ENCODE measurements at regions not wholly inside any gene's neighbourhood (a gene's known extent, or its start where the extent isn't known, plus 50 kb on each side); places are given as distances from the start of the nearest gene placed in this dataset.

DNA sequence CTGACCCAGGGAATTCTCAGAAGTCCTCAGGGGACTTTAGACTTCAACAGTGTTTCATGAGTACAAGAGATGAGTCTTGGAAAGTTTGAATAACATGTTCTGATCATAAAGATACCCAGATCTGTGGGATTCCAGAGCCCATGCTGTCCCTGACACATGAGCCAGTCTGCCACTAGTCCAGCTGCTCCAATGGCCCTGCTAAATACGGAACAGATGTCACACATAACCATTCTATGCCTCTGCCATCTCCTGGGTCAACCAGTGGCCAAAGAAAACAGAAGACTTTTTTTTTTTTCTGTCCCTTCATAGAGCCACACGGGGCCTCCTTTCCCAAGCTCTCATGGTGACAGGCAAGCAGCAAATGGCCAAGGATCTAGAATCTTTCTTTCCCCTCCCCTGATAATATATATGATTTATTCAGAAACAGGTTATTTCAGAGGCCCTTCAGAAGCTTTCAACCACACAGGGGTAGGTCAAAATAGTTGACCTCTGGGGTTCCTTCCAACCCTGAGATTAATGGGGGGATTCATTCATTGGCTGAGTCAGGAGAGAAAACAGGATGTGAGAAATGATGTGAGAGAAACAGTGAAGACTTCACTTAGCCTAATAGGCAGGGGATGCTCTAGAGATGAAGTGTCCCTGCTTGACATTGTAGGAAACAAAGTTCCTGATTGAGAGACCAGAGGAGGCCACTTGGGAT is 367.7 kb downstream of the CDK5RAP2 start:
- no peak for DNase-seq (ENCODE audit: low read depth)

DNA sequence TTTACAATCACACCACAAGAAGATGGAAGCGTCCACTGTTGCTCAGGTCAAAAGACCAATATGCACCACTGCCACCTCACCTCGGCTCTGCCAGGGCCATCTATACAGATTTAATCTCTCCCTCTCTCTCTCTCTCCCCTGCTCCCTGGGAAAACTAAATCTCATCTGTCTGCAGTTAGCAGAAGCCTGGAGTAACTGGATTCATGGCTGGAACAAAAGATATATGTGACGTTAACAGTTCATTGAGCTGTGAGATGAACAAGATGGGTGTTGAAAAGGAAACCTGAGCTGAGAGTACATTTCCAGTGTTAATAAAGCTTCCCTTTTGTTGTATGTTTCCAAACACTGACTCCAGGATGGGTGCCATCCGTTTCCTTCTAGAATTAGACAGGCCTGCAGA is 369.7 kb downstream of the CDK5RAP2 start:
- DNase-seq (ENCODE audit: low read depth), result no peak

DNA sequence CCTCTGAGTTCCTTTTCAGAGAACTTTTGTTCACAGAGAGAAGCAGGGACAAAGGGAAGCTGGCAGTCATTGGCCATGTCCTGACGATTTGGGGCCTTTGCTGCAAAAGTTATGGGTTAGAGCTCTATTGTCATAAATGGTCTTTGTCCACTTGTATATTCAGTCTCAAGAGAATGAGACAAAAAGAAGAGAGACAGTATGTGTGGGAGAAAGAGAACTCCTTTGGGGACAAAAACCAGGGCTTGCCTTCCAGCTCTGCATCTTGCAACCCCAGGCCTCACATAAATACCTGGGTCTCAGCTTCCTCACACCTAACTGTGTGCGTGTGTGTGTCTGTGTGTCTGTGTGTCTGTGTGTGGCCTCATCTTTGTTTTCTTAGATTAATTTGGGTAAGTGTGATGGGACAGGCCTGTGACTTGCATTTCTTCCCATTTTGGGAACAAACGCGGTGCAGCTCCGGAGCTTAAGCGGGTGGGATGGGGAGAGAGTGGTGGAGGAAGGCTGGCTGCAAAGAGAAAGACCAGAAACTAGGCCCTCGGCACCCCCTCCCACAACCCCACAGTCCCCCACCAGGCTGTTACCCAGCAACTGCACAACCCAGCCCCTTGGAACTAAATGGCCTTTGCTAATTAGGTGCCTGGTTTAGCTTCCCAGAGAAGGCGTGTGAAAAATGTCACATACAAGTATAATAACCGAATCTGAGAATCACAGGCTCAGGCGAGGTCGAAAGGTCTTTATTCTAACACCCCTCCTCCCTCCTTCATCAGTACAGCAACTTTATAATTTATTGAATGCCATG is 376.9 kb downstream of the CDK5RAP2 start:
- DNase-seq (ENCODE audit: low read depth), result no peak

DNA sequence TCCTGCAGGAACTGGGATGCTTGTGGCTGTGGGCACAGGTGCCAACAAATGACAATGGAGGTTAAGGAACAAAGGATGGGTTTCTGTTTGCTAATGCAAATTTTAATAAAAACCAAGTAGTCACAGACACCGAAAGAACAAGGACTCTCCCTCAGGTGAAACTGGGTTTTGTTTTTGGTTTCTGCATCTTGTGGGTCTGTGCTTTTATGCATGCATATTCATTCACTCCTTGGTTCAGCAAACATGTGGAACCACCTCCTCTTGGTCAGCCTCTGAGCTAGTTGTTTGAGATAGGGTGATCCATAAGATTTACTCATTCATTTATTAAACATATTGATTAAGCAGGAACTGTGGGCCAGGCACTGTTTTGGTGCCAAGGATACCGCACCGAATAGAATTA is 381.9 kb downstream of the CDK5RAP2 start:
- no peak for DNase-seq (ENCODE audit: low read depth)

DNA sequence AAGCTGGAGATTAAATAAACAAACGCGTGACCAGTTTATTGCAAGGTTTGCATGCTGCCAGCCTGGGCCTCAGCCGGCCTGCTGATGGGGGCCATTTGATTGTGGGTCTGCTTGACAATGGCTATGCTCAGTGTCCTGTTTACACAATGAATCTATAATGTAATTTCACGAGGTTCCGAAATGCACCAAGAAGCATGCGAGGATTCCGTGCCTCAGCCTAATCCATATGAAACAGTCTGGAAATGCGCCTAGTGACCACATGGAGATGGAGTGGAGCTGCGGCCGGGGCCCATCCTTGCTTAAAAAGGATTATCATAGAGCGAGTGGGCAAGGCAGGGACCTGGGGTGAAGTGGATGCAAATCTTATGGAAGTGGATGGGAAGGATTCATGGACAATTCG is 382.4 kb downstream of the CDK5RAP2 start:
- DNase-seq (ENCODE audit: low read depth), result no peak

DNA sequence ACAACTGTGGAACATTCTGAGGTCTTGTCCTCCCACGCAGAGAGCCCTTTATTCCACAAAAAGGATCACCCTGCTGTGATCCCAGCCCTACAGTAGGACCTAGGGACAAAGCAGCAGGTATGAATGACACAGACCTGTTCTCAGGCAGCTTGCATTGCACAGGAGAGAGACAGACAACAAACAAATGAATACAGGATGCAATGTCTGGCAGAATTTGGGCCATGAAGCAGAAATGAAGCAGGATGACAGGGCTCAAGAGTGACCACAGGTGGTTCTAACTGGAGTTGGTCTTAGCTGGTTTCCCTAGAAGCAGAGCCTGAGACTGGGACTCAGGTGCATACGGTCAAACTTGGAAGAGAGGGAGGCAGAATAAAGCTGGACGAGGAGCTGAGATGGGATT is 388.8 kb downstream of the CDK5RAP2 start:
- no peak for DNase-seq (ENCODE audit: low read depth)

DNA sequence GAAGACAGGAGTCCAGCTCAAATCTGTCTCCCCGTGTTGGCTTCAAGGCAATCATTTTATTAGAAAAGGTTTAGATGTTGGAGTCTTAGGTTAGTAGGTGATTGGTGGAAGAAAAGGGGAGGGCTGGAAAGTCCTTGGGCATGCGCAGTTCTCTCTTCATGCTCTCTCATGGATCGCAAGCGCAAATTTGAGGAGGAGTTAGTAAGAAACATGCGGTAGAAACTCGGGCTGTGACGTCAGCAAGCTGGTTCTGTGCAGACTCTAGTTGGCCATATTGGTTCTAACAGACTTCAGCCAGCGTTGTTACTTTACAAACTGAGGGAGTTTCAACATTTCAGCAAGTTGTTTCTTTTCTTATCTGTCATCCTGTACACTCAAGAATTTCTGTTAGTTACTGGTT is 392.2 kb downstream of the CDK5RAP2 start:
- no peak for DNase-seq (ENCODE audit: low read depth)

DNA sequence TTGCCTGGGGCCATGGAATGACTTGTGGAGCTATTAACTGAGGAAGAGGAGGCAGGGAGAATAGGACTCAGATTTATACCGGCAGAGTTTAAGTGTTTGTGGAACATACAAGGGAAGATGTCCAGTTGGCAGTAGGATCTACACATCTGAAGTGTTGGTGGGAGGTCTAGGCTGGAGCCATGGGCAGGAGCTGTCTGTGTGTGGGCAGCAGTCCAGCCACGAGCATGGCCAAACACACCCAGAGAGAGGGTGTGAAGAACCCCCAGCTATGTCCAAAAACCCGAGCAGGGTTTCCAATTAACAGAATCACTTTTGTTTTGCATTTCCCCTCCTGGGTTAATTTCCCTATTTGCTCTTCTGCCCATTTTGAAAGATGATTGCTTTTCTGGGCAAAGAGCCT is 393.7 kb downstream of the CDK5RAP2 start:
- DNase-seq (ENCODE audit: low read depth), result no peak

DNA sequence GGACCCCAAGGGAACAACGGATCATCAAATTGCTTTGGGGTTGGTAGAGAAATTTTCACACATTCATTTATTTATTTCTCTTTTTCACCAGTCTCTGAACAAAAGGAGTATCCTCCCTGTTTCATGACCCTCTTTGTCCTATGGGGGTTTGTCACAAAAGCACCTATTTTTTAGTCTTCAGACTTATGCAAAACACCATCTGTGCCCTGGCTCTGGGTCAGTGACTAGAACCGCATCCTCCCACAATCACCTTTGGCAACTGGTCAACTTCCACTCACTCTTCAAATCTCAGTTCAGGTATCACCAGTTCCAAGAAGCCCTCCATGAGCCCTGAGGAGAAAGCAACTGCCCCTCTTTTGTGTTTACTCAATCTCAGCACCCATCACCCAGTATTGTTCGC is 395.7 kb downstream of the CDK5RAP2 start:
- DNase-seq (ENCODE audit: low read depth), result no peak

DNA sequence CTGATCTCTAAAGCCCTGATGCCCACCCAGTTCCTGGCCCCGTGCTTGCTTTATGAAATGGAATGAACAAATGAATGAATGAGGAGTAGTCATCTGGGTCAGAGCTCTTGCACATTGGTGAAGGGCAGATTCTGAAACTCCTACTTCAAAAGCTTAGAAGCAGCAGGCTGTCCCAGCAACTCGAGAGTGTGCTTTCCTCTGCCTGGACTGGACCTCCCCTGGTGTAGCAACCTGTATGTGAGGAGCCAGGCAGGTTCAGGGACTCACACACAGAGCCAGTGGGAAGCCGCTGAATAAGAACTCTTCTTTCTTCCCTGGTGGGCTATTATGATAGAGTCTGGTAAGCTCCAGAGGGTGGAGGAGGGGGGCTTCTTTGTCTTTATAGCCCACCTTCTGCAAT is 396.4 kb downstream of the CDK5RAP2 start:
- no peak for DNase-seq (ENCODE audit: low read depth)

DNA sequence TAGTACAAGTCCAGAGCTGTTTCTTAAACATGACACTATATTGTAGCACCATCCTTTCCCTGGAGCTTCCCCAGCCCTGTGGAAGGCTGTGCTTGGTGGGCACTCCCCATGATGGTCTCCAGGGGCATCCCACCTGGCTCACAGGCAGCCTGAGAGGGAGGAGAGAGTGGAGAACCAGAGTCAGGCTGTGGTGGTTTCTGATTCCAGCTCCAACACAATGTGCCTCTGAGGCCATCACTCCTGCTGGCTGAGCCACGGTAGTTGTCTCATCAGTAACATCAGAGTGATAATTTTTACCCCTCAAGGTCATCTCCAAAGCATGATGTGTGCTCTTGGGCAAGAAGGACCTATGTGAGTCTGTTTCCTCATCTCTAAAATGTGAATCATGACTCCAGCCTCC is 398.0 kb downstream of the CDK5RAP2 start:
- DNase-seq (ENCODE audit: low read depth), result no peak

DNA sequence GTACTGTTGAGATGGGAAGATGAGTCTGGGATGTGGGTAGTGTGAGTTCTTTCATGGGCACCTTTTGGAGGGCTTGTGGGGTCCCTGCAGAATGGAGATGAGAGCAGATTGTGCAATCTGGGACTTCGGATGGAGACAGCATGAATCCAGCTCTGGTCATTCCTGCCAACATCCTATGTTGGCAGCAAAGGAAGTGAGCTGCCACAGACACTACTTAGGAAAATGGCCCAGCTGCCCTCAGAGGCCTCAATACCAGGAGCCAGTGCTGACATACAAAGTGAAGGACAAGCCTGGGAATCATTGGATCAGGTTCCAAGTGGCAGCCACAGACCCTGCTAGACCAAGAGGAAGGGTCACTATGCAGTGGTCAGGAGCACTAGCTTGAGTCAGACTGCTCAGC is 402.8 kb downstream of the CDK5RAP2 start:
- DNase-seq (ENCODE audit: low read depth), result no peak

DNA sequence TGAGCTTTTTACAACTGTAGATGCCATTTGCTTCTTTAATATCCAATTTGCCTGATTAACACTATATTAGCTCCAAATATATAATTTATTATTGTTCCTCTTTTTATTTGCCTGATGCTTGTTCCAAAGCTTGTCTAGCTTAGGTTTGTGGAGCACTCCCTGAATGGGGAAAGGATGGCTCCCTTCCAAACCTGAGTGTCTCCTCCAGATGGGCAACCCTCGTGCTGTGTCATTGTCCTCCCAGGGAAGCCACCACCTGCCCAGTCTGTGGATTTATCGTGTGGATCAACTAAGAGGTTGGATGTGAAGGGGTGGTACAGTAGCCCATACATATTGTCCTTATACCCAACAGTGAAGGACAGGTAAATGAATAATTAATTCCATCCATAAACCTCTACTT is 404.9 kb downstream of the CDK5RAP2 start:
- no peak for DNase-seq (ENCODE audit: low read depth)

DNA sequence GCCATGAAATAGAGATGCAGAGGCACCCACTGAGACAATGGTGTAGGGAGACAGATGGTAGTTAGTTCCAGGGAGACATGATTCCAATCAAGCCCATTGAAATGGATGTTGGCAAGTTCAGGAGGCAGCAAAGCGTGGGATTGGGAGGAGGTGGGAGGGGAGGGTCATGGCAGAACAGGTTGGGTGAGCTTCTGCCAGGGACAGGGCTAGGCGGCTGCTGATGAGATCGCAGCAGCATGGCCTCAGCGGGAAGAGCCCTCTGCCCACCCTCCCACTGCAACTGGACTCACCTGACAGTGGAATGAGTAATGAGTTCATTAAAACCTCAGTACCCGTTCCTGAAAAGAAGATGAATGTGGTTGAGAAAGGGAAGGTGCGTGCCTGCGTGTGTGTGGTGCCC is 418.2 kb downstream of the CDK5RAP2 start:
- DNase-seq (ENCODE audit: low read depth), result no peak

DNA sequence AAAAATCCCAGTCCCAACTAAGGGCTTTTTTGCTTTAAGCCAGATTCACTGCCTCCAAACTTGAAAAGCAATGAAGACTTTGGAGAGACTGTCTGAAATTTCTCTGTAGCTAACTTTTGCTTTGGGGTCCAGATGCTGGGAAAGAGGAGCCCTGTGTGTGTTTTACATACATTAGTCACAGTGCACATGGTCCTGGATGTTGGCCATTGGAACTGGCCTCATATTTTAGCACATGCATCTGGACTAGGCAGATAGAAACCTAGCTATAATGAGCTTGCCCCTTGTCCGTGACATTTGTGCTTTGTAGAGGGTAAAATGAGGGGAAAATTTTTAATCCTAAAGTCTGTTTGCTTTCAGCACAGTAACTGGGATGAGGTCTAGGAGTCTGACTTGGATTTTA is 421.7 kb downstream of the CDK5RAP2 start:
- DNase-seq (ENCODE audit: low read depth), result no peak

DNA sequence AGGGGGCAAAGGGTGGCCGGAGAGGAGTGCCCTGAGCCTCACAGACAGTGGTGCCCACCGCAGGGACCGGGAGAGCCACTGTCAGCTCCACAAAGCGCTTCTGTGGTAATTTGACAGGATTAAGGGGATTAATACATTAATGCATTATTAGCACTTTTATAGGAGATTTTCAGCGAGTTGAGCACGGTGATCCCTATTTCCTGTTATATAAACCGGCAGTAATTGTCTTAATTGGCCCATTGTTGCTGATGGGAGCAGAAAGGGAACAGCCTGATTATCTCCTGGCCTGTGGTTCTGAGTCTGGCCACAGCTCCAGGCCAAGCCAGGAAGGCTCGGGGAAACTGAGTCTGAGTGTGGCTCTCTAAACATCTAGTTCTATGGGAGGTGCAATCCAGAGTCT is 423.6 kb downstream of the CDK5RAP2 start:
- no peak for DNase-seq (ENCODE audit: low read depth)

DNA sequence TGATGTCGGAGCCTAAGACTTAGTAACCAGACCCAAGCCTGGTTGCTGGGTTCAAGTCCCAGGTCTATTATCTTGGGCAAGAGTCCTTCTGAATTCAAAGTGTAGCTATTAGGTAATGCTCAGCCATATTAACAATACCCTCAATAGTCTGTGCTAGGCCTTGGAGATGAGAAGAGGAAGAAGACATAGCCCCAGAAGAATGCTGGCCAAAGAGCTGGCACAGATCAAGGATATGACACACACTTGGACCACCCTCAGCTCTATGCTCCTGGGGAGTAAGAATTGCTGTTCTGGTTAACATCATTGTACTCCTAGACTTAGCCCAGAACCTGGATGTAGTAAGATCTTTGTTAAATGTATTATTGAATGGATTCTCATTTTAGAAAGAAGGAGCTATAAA is 426.7 kb downstream of the CDK5RAP2 start:
- DNase-seq (ENCODE audit: low read depth), result no peak

DNA sequence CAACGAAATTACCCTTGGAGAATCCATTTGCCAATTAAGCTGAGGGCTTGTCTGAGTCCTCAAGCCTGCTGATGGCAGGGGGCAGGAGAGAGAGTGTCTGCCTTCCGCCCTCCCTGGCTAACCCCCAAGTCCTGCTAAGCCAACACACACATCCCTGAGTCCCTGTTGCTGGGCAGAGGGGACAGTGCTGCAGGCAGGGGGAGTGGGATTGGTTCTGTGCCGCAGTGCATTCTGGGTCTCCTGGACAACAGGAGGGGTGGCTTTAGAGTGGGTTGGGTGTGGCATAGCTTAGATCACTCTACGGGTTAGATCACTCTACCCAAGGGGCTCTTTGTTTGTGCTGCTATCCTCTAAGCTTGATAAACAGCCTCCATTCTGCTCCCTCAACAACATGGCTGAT is 427.7 kb downstream of the CDK5RAP2 start:
- DNase-seq (ENCODE audit: low read depth), result no peak

DNA sequence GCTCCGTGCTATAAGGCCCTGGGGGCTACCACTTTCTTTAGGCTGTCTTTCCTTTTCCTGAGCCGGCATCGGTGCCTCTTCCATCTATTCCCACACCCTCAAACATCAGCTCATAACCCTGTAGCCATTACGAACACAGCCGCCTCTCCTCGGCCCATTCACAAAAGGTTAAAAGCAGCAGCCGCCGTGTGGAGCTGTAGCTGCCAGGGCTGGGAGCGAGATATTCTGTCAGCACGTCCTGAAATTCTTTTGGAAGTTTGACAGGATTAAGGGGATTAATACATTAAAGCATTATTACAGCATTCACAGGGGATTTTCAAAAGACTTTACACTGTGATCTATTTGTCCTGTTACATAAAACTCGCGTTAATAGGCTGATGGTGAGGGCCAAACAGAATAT is 428.2 kb downstream of the CDK5RAP2 start:
- no peak for DNase-seq (ENCODE audit: low read depth)

DNA sequence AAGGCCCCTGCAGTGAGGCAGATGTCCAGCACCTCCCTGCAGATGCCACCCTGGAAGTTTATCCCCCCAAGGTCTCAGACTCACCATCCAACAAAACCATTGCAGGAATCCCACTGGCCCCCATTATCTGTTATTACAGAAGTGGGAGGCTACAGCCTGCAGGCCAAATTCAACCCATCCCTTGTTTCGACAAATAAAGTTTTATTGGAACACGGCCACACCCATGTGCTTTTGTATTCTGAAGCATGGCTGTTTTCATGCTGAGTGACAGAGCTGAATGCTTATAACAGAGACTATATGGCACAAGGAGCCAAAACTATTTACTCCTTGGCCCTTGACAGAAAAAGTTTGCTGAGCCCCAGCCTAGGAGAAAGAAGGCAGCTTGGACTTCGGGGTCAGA is 428.8 kb downstream of the CDK5RAP2 start:
- DNase-seq (ENCODE audit: low read depth), result no peak

DNA sequence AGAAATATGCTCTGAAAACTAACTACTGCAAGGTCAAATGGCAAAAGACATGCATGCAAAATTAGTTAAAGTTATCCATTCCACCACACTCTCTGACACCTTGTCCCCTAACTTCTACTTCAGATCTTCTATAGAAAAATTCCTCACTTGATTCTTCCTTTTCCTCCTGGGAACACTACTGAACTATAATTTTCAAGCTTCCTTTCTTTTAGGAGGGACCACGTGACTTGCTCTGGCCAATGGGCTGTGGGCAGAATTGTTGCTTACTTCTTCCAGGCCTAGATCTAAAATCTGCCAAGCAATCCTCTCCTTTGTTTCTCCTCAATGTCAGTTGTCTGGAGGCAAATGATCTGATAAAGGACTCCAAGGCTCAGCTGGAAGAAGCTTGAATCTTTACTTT is 441.0 kb downstream of the CDK5RAP2 start:
- no peak for DNase-seq (ENCODE audit: low read depth)

DNA sequence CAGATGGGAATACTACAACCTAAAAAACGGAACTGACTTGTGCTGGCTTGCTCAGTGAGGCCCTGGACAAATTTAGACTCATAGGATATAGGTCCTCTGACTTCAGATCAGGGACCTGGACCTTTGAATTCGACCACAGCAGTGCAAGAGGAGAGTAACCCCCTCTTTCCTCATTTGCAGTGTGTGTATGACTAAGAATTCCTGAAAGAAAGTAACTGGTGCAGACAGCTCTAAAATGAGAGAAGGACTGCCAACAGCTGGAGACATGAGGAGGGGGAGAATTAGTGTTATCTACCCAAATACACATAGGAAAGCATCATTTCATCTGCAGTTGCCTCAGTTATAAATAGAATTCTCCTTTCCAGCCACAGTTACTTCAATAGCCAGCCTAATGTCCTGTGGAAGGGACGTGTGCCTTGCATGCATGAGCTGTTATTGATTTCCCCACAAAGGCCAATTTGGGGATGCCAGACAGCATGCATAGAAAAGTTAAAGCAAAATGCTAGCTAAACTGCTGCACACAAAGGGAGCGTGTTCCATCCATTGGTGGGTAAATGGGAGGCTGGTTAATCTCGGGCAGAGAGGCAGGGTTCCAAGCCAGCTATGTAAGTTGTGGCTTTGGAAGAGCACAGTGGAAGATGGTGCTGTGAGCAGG is 442.7 kb downstream of the CDK5RAP2 start:
- no peak for DNase-seq (ENCODE audit: low read depth)

DNA sequence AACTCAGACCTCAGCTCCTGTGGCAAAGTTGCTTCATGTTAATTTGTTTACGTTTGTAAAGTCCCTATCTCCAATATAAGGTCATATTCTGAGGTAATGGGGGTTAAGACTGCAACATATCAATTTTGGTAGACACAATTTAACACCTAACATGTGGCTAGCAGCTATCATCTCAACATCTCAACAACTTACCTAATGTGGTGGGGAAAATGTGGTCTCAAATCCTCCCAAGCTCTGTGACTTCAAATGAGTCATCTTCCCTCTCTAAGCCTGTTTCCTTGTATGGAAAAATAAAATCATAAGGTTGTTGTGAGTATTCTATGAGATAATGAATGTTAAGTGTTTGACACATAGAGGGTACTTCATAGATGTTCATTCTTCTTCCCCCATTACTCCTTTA is 443.3 kb downstream of the CDK5RAP2 start:
- DNase-seq (ENCODE audit: low read depth), result no peak

Data from stimulated activated CD8-positive, alpha-beta memory T cell treated with anti-CD3 and anti-CD28 coated beads, Interleukin-12 subunit alpha, Interleukin-12 subunit beta, amount 100 ng/mL, for 1 hour (primary cell).